NCI-H1436 treated with DMSO at 0.1 percent for 48 hours (cell line): ENCODE measurements at regions not wholly inside any gene's neighbourhood (a gene's known extent, or its start where the extent isn't known, plus 50 kb on each side); places are given as distances from the start of the nearest gene placed in this dataset.

ENCODE experiments used
- DNase-seq: peaks from one replicate; lab custom pipeline; 2025; lab: John Stamatoyannopoulos, UW

- no peak for DNase-seq
Measured at GRCh38 chr2:133839677-133840076, 271.4 kb upstream of the NCKAP5 start.

GRCh38 chr2:133840761-133841160 is 272.5 kb upstream of the NCKAP5 start:
- DNase-seq, result no peak

- no peak for DNase-seq
Measured at GRCh38 chr2:133841900-133842299, 273.6 kb upstream of the NCKAP5 start.

GRCh38 chr2:133842446-133842845 is 274.2 kb upstream of the NCKAP5 start:
- DNase-seq, result no peak

- DNase-seq, result no peak
Measured at GRCh38 chr2:133843091-133843490, 274.8 kb upstream of the NCKAP5 start.

GRCh38 chr2:133843551-133843950 is 275.3 kb upstream of the NCKAP5 start:
- DNase-seq, result no peak

- DNase-seq, result no peak
Measured at GRCh38 chr2:133844214-133844892, 276.1 kb upstream of the NCKAP5 start.

- no peak for DNase-seq
Measured at GRCh38 chr2:133846476-133846875, 278.2 kb upstream of the NCKAP5 start.

- no peak for DNase-seq
Measured at GRCh38 chr2:133847591-133847990, 279.3 kb upstream of the NCKAP5 start.

- DNase-seq, result no peak
Measured at GRCh38 chr2:133848111-133848649, 279.9 kb upstream of the NCKAP5 start.

GRCh38 chr2:133849341-133849740 is 281.1 kb upstream of the NCKAP5 start:
- DNase-seq, result no peak

GRCh38 chr2:133854603-133855200 is 286.4 kb upstream of the NCKAP5 start:
- DNase-seq, result no peak

- no peak for DNase-seq
Measured at GRCh38 chr2:133855526-133855925, 287.3 kb upstream of the NCKAP5 start.

- DNase-seq, result no peak
Measured at GRCh38 chr2:133856678-133857077, 288.4 kb upstream of the NCKAP5 start.

- no peak for DNase-seq
Measured at GRCh38 chr2:133859578-133859977, 291.3 kb upstream of the NCKAP5 start.

GRCh38 chr2:133862400-133862977 is 294.2 kb upstream of the NCKAP5 start:
- DNase-seq, result no peak

GRCh38 chr2:133863106-133863800 is 295.0 kb upstream of the NCKAP5 start:
- DNase-seq, result no peak

- no peak for DNase-seq
Measured at GRCh38 chr2:133865141-133865540, 296.9 kb upstream of the NCKAP5 start.

- no peak for DNase-seq
Measured at GRCh38 chr2:133867166-133867565, 298.9 kb upstream of the NCKAP5 start.

- no peak for DNase-seq
Measured at GRCh38 chr2:133871545-133872209, 303.4 kb upstream of the NCKAP5 start.

- DNase-seq, result no peak
Measured at GRCh38 chr2:133878326-133878725, 310.1 kb upstream of the NCKAP5 start.

GRCh38 chr2:133879703-133880102 is 311.4 kb upstream of the NCKAP5 start:
- no peak for DNase-seq
